Heart left ventricle (tissue), 13 donors: ENCODE measurements at regions not wholly inside any gene's neighbourhood (a gene's known extent, or its start where the extent isn't known, plus 50 kb on each side); places are given as distances from the start of the nearest gene placed in this dataset.

Source experiments
- CTCF ChIP-seq, 12 donors: fragments of 200-600 bp; sonication (generic) in 4 of 12; IDR thresholded peaks; one replicate each; pipeline versions ENCODE4 v1.5.0 to v1.8.0; 2018 to 2022; ENCODE audit warnings: antibody characterized with exemption in 12 of 12, mild to moderate bottlenecking in 5 of 12
- POLR2A ChIP-seq, 2 donors: fragments of 450-650 bp; IDR thresholded peaks; one replicate each; pipeline ENCODE4 v1.6.1; 2017; ENCODE audit warnings: antibody characterized with exemption in 2 of 2, mild to moderate bottlenecking in 2 of 2, moderate library complexity in 2 of 2
- donor health status: ischemic (EF 13 %, LVEDD 7.1; RV severe dilation, severe dysfunction).
- donor health status: DM: no; HTN: yes; CAD: no.
- donor health status: DM: no; HTN: no; CAD: no.
- donor health status: ischemic (EF 25% LVEDD 6.9; RV normal size, moderate dysfunction).
- donor health status: ischemic (EF 25% LVEDD 5.7; RV mildly dilated, moderate dysfunction).
- donor health status: ischemic (EF 35%, LVEDD 5.7; RV mildly dilated, moderate dysfunction).
- donor health status: nonischemic (EF 11% LVEDD 7.7; RV severe dilation, severe dysfunction).
- donor health status: DM: yes; HTN: yes; CAD: no.
- donor health status: PGD.
- donor health status: ischemic (EF 29% LVEDD 5.4; RV normal size, mild dysfunction).
- donor health status: nonischemic (EF 23%, LVEDD 6.1; RV moderate dilation, normal function).

GRCh38 chr5:68074048-68074632 is 141.4 kb upstream of the PIK3R1 start:
- no peak for TF ChIP-seq CTCF (IDR thresholded peaks at IDR 0.05)
- no peak for TF ChIP-seq POLR2A (IDR thresholded peaks at IDR 0.05)
